K562 (cell line): ENCODE measurements at regions not wholly inside any gene's neighbourhood (a gene's known extent, or its start where the extent isn't known, plus 50 kb on each side); places are given as distances from the start of the nearest gene placed in this dataset.
A peak's percentile ranks its signal among the peaks of the same experiment; 100 is the strongest.

Source experiments
- BCLAF1 ChIP-seq, 2 experiments: fragments of 450-650 bp in 1 of 2; IDR thresholded peaks; 2 replicates each; pipeline ENCODE4 v1.6.1; 2011 to 2017; ENCODE audit warnings: low read depth in 2 of 2, antibody characterized with exemption in 1 of 2, borderline replicate concordance in 1 of 2, low read length in 1 of 2, mild to moderate bottlenecking in 1 of 2, mixed read lengths in 1 of 2; ENCODE audit not compliant: control insufficient read depth in 1 of 2
- CREB1 ChIP-seq, 2 experiments: sonication (generic) in 1 of 2; formaldehyde crosslinking in 1 of 2; IDR thresholded peaks; 2 replicates each; pipeline versions ENCODE4 v1.6.1 to v1.8.0; 2012 to 2022; ENCODE audit warnings: inconsistent platforms in 1 of 2, mild to moderate bottlenecking in 1 of 2, missing genetic modification reagents in 1 of 2, moderate library complexity in 1 of 2
- CTBP1 ChIP-seq: fragments of 450-650 bp; IDR thresholded peaks from 2 replicates; pipeline ENCODE4 v1.6.1; 2016; ENCODE audit warnings: borderline replicate concordance
- MECOM ChIP-seq: fragments of 250-450 bp; sonication (Bioruptor Pico); IDR thresholded peaks from 2 replicates; pipeline ENCODE4 v1.8.0; 2022; ENCODE audit warnings: inconsistent platforms
- PTRF ChIP-seq: fragments of 450-650 bp; IDR thresholded peaks from 2 replicates; pipeline ENCODE4 v1.6.1; 2016; ENCODE audit warnings: mild to moderate bottlenecking, missing genetic modification characterization, missing compliant biosample characterization
- RREB1 ChIP-seq: fragments of 250-450 bp; sonication (Bioruptor Pico); IDR thresholded peaks from 2 replicates; pipeline ENCODE4 v1.4.0; 2020
- SP2 ChIP-seq: IDR thresholded peaks from 2 replicates; pipeline ENCODE4 v1.6.1; 2011; ENCODE audit warnings: mild to moderate bottlenecking, low read depth, low read length, moderate library complexity; ENCODE audit not compliant: poor library complexity, severe bottlenecking; ENCODE audit errors: extremely low read depth
- ZBTB12 ChIP-seq: fragments of 250-450 bp; sonication (Bioruptor Pico); IDR thresholded peaks from 2 replicates; pipeline ENCODE4 v1.4.0; 2020
- ZKSCAN8 ChIP-seq: fragments of 200-800 bp; sonication (Bioruptor generic); IDR thresholded peaks from 2 replicates; pipeline ENCODE4 v1.6.1; 2016; ENCODE audit warnings: missing genetic modification characterization, missing compliant biosample characterization
- ZNF24 ChIP-seq: fragments of 450-650 bp; IDR thresholded peaks from 2 replicates; pipeline ENCODE4 v1.6.1; 2016
- ZNF589 ChIP-seq: fragments of 200-800 bp; sonication (Bioruptor generic); IDR thresholded peaks from 2 replicates; pipeline ENCODE4 v1.6.1; 2016; ENCODE audit warnings: low read depth, missing genetic modification characterization, missing compliant biosample characterization
- ZNF766 ChIP-seq: fragments of 200-800 bp; sonication (Bioruptor generic); conservative IDR thresholded peaks from 2 replicates; pipeline ENCODE4 v1.6.1; 2016; ENCODE audit warnings: missing genetic modification characterization, missing compliant biosample characterization
- TF ChIP-seq, protein P1 (sequence below): IDR thresholded peaks from 2 replicates; pipeline ENCODE4 v1.6.1; 2011; ENCODE audit warnings: borderline replicate concordance, low read depth, mild to moderate bottlenecking, moderate library complexity, low read length; ENCODE audit not compliant: insufficient read depth, poor library complexity, severe bottlenecking

- peak; percentile 79 for TF ChIP-seq CREB1 (IDR thresholded peaks at IDR 0.05)
- TF ChIP-seq CREB1 (CRISPR knock-in tag; IDR thresholded peaks at IDR 0.05) = no peak
- TF ChIP-seq PTRF (tag) = no peak
- peak; percentile 90 for TF ChIP-seq CTBP1
- TF ChIP-seq SP2 = no peak
- TF ChIP-seq ZNF24 = peak; percentile 41; the same call in 1 of the 2 replicates
- peak; percentile 93 for TF ChIP-seq ZKSCAN8
- peak; percentile 95 for TF ChIP-seq ZNF766 (CRISPR knock-in tag)
- TF ChIP-seq MECOM = peak; percentile 99
- TF ChIP-seq, protein P1, sequence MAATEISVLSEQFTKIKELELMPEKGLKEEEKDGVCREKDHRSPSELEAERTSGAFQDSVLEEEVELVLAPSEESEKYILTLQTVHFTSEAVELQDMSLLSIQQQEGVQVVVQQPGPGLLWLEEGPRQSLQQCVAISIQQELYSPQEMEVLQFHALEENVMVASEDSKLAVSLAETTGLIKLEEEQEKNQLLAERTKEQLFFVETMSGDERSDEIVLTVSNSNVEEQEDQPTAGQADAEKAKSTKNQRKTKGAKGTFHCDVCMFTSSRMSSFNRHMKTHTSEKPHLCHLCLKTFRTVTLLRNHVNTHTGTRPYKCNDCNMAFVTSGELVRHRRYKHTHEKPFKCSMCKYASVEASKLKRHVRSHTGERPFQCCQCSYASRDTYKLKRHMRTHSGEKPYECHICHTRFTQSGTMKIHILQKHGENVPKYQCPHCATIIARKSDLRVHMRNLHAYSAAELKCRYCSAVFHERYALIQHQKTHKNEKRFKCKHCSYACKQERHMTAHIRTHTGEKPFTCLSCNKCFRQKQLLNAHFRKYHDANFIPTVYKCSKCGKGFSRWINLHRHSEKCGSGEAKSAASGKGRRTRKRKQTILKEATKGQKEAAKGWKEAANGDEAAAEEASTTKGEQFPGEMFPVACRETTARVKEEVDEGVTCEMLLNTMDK = no peak
- TF ChIP-seq BCLAF1 (IDR thresholded peaks at IDR 0.05; ENCODE audit: borderline replicate concordance in 1 of 2, control insufficient read depth in 1 of 2, low read depth in 2 of 2, low read length in 1 of 2) = peak in 1 of 2 experiments; percentile 84; a peak in 1 of 4 replicates
- TF ChIP-seq ZNF589 (CRISPR knock-in tag) = peak; percentile 88
- TF ChIP-seq ZBTB12 (CRISPR knock-in tag) = peak; percentile 44; the same call in 1 of the 2 replicates
- 0 out of 2 replicates have a peak, but pooled peaks have one; percentile 59 for TF ChIP-seq RREB1 (CRISPR knock-in tag)
Observed at GRCh38 chr10:15451137-15452094, 80.3 kb upstream of the FAM171A1 start (continued).
